K562 (cell line): ENCODE measurements at regions not wholly inside any gene's neighbourhood (a gene's known extent, or its start where the extent isn't known, plus 50 kb on each side); places are given as distances from the start of the nearest gene placed in this dataset.

Experiments used
- HOXB6 ChIP-seq: fragments of 250-450 bp; sonication (Bioruptor Pico); IDR thresholded peaks from 2 replicates; pipeline ENCODE4 v1.5.1; 2022; ENCODE audit warnings: mild to moderate bottlenecking, borderline replicate concordance
- TF ChIP-seq, protein P1 (sequence below): sonication (generic); formaldehyde crosslinking; IDR thresholded peaks from 2 replicates; pipeline ENCODE4 v1.8.0; 2023; ENCODE audit warnings: mild to moderate bottlenecking, missing genetic modification reagents

DNA sequence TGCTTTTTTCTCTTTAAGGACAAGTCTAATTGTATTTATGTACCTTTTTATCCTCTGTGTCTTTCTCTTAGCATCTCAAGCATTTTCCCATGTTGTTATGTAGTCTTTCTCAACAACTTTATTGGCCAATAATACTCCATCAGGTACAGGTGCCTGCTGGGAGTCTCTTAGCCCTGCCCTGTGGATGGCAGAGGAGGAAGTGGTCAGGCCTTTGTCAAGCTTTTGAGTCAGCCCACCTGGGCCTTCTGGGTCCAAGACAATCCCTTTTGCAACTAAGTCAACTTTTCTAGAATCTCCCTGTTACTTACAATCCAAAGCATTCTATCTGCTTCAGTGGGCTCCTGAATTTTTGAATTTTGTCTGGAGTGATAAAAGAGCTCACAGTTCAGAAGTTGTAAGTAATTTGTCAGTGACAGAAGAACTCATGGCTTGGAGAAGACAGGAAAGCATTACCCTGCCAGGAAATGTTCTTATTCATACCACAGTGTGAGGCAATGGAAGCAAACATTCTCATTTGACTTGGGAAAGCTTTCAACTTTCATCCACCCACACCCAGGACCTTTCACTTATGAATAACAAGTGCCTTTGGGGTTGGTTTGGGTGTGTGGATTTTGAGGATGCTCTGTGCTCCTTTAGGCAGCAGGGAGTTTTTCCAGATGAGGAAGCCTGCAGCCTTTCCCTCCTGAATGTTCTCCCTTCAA, 200.0 kb upstream of the S1PR3 start:
- TF ChIP-seq, protein P1, sequence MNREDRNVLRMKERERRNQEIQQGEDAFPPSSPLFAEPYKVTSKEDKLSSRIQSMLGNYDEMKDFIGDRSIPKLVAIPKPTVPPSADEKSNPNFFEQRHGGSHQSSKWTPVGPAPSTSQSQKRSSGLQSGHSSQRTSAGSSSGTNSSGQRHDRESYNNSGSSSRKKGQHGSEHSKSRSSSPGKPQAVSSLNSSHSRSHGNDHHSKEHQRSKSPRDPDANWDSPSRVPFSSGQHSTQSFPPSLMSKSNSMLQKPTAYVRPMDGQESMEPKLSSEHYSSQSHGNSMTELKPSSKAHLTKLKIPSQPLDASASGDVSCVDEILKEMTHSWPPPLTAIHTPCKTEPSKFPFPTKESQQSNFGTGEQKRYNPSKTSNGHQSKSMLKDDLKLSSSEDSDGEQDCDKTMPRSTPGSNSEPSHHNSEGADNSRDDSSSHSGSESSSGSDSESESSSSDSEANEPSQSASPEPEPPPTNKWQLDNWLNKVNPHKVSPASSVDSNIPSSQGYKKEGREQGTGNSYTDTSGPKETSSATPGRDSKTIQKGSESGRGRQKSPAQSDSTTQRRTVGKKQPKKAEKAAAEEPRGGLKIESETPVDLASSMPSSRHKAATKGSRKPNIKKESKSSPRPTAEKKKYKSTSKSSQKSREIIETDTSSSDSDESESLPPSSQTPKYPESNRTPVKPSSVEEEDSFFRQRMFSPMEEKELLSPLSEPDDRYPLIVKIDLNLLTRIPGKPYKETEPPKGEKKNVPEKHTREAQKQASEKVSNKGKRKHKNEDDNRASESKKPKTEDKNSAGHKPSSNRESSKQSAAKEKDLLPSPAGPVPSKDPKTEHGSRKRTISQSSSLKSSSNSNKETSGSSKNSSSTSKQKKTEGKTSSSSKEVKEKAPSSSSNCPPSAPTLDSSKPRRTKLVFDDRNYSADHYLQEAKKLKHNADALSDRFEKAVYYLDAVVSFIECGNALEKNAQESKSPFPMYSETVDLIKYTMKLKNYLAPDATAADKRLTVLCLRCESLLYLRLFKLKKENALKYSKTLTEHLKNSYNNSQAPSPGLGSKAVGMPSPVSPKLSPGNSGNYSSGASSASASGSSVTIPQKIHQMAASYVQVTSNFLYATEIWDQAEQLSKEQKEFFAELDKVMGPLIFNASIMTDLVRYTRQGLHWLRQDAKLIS (CRISPR knock-in tag) = no peak
- TF ChIP-seq HOXB6 (CRISPR knock-in tag) = no peak
